ENCODE measurements at regions not wholly inside any gene's neighbourhood (a gene's known extent, or its start where the extent isn't known, plus 50 kb on each side); places are given as distances from the start of the nearest gene placed in this dataset.

DNA sequence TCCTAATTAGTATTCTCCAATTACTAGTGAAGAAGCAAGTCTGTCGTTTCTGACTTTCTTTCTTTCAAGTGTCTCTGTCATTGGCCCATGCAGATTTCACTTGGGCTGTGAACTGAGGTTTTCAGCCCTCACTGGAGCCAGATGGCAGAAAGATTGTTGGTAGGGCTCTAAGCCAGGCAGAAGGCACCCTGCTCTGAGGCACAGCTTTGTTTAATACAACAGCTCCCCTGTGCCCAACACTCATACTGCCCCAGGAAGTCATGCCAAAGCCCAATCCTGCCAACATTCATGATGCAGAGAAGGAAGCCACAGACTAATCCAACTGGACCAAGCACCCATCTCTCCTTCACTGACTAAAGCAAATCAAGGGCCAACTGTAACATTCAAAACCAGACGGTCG, 117.1 kb upstream of the FRG1 start:
- H3K4me1 ChIP-seq = no peaks in the 10 kb centered on the region
- H3K9me3 ChIP-seq = no peaks in the 10 kb centered on the region
- TF ChIP-seq, protein P1, sequence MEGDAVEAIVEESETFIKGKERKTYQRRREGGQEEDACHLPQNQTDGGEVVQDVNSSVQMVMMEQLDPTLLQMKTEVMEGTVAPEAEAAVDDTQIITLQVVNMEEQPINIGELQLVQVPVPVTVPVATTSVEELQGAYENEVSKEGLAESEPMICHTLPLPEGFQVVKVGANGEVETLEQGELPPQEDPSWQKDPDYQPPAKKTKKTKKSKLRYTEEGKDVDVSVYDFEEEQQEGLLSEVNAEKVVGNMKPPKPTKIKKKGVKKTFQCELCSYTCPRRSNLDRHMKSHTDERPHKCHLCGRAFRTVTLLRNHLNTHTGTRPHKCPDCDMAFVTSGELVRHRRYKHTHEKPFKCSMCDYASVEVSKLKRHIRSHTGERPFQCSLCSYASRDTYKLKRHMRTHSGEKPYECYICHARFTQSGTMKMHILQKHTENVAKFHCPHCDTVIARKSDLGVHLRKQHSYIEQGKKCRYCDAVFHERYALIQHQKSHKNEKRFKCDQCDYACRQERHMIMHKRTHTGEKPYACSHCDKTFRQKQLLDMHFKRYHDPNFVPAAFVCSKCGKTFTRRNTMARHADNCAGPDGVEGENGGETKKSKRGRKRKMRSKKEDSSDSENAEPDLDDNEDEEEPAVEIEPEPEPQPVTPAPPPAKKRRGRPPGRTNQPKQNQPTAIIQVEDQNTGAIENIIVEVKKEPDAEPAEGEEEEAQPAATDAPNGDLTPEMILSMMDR (IDR thresholded peaks at IDR 0.05; ENCODE audit: low read depth, low read length) = no peak
- no peak overlapping the region for H3K4me3 ChIP-seq (ENCODE audit: low read depth, low read length)
- H3K27me3 ChIP-seq = no peaks in the 10 kb centered on the region
- DNase-seq = no peak
- no peaks in the 10 kb centered on the region for H3K36me3 ChIP-seq

GRCh38 chr4:189825466-189825865, 115.2 kb upstream of the FRG1 start:
- H3K27me3 ChIP-seq = no peaks in the 10 kb centered on the region

GRCh38 chr4:189826657-189827056, 114.0 kb upstream of the FRG1 start:
- Histone ChIP-seq H3K4me1 (no peaks in the 10 kb centered on the region), H3K27me3 (no peaks in the 10 kb centered on the region), H3K36me3 (no peaks in the 10 kb centered on the region), H3K4me3 (ENCODE audit: low read depth, low read length) (no peak overlapping the region), H3K9me3 (no peaks in the 10 kb centered on the region)
- DNase-seq = no peak
- TF ChIP-seq, protein P1 (IDR thresholded peaks at IDR 0.05; ENCODE audit: low read depth, low read length) = no peak

More at GRCh38 chr4:189825466-189825865, 115.2 kb upstream of the FRG1 start:
- DNase-seq = no peak
- Histone ChIP-seq H3K4me1 (no peaks in the 10 kb centered on the region), H3K9me3 (no peaks in the 10 kb centered on the region), H3K4me3 (ENCODE audit: low read depth, low read length) (no peak overlapping the region), H3K36me3 (no peaks in the 10 kb centered on the region)
- TF ChIP-seq, protein P1 (IDR thresholded peaks at IDR 0.05; ENCODE audit: low read depth, low read length) = no peak

- H3K36me3 ChIP-seq = no peaks in the 10 kb centered on the region
- H3K4me1 ChIP-seq = no peaks in the 10 kb centered on the region
- no peaks in the 10 kb centered on the region for H3K27me3 ChIP-seq
- H3K9me3 ChIP-seq = no peaks in the 10 kb centered on the region
- DNase-seq = no peak
- H3K4me3 ChIP-seq (ENCODE audit: low read depth, low read length) = no peak overlapping the region
- TF ChIP-seq, protein P1 (IDR thresholded peaks at IDR 0.05; ENCODE audit: low read depth, low read length) = no peak
Measured at GRCh38 chr4:189828081-189828697, 112.5 kb upstream of the FRG1 start.

DNA sequence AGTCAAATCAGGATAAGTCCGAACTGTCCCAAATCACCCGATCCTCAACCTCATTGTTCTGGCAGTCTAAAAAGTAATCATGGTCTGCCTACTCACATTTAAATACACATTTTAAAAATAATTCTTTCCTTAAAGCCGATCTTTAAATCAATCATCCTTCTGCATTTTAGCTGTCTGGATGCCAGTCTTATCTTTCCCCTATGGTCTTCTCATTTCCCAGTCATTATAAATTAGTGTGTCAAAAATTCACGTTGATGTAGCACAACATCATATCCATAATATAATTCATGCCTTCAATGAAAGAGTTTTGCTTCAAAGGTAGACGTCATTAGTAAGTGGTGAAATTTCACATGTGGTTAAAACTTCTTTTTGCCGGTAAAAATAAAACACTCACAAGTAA, 108.1 kb upstream of the FRG1 start:
- Histone ChIP-seq H3K4me3 (ENCODE audit: low read depth, low read length) (no peak overlapping the region), H3K27me3 (no peaks in the 10 kb centered on the region), H3K36me3 (no peaks in the 10 kb centered on the region), H3K4me1 (no peaks in the 10 kb centered on the region), H3K9me3 (no peaks in the 10 kb centered on the region)
- DNase-seq = no peak
- TF ChIP-seq, protein P1 (IDR thresholded peaks at IDR 0.05; ENCODE audit: low read depth, low read length) = no peak

- Histone ChIP-seq H3K4me3 (ENCODE audit: low read depth, low read length) (no peak overlapping the region), H3K36me3 (no peaks in the 10 kb centered on the region), H3K27me3 (no peaks in the 10 kb centered on the region), H3K4me1 (no peaks in the 10 kb centered on the region), H3K9me3 (no peaks in the 10 kb centered on the region)
- TF ChIP-seq, protein P1 (IDR thresholded peaks at IDR 0.05; ENCODE audit: low read depth, low read length) = no peak
- DNase-seq = no peak
Measured at GRCh38 chr4:189834616-189835015, 106.1 kb upstream of the FRG1 start.
